Inflammatory macrophage treated with lipopolysaccharide for 1 hour (primary cell): ENCODE measurements at regions not wholly inside any gene's neighbourhood (a gene's known extent, or its start where the extent isn't known, plus 50 kb on each side); places are given as distances from the start of the nearest gene placed in this dataset.
"Not testable (repeated sequence)": the region's sequence is repeated elsewhere in the genome, so short reads cannot be mapped to it uniquely, and the experiment has no call there.

Experiments used
- DNase-seq, 2 donors: peaks; one replicate each; pipeline ENCODE4 v3.0.0-alpha.2; 2020 to 2022

DNA sequence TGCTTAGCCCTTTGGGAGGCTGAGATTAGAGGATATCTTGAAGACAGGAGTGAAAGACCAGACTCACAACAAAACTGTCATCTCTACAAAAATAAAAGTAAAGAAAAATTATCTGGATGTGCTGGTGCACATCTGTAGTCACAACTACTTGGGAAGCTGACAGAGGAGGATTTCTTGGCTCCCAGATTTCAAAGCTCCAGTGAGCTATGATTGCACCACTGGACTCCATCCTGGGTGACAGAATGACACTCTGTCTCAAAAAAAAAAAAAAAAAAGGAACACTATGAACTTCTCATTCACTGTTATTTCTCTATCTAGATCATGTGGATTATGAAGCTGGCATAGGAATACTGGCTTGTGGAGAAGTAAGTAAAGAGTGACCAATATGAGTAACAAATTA, 1400.0 kb downstream of the CDY2B start:
- DNase-seq, result no peak

DNA sequence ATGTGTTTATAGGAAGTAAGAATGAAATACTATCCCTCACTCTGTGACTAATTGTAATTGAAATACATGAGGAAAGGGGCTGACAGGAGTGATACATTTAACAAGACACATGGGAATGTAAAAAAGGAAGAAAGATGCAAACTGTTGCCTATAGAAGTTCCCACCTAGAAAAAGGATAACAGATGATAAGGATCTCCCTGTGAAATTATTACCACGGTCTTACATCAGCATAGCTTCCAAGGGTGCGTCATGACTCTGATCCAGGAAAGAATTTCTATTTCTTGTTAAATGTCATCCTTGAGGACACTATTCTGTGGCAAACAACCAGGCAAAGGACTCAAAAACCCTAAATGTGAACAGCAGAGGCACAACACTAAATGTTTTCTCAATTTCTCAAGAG, 1406.0 kb downstream of the CDY2B start:
- no peak for DNase-seq

DNA sequence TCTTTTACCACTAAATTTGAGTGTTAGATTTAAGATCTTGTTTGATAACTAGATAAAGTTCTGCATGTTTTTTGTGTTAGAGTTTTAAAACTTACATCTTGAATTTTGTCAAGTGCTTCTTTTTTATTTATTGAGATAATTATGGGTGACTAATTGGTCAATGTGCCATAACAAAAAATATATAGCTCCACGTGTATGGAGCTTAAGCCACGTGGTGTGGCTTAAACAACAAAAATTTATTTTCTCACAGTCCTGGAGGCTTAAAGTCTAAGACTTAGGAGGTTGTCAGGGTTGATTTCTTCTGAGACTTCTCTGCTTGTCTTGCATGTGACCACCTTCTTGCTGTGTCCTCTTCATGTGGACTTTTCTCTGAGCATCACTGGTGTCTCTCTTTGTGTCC, 1425.2 kb downstream of the CDY2B start:
- DNase-seq, result no peak

DNA sequence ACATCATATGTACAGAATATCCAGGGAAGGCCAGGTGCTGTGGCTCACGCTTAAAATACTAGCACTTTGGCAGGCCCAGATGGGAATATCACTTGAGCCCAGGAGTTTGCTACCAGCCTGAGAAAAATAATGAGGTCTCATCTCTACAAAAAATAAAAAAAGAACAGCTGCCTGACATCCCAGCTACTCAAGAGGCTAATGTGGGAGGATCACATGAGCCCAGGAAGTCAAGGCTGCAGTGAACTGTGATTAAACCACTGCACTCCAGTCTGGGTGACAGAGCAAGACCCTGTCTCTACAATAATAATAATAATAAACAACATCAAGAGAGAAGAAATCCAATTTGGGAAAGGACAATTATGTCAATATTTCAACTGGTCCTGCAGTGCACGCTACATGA, 1433.9 kb downstream of the CDY2B start:
- DNase-seq, result no peak

DNA sequence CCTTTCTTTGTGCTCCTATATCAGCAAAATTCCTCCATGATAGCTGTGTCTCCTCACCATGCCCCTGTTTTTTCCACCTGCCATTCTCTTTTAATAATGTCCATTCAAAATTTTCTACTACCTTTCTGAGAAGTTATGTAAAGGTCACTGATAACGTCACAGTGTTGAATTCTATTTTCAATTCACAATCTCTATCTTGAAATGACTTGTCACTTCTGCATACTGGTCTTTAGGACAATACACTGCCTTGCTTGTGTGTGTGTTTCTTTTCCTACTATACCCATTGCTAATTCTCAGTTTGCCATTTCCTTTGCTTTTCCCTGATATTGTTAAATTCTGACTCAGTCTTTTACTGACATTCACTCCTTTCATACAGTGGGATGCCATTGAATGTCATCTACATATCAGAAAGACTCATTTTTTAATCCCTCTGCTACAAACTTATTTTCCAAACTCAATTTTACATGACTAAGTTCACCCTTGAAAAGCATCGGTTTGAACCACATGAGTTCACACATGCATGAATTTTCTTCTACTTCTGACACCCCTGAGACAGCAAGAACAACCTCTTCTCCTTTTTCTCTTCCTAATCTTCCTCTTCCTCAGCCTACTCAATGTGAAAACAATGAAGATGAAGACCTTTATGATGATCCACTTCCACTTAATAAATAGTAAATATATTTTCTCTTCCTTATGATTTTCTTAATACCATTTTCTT, 1470.7 kb downstream of the CDY2B start:
- not testable (repeated sequence) for DNase-seq

DNA sequence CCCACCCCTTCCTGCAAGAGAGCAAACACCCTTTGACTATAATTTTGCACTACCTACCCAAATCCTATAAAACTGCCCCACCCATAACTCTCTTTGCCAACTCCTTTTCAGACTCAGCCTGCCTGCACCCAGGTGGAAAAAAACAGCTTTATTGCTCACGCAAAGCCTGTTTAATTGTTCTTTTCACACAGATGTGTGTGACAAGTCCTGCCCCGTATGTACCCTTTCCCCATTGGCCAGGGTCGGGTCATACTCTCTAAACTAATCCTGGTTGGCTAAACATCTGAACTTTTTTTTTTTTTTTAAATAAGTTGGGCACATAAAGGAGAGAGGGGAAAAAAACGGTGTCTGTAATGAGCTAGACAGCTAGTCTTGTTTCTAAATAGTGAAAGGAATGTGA, 1500.6 kb downstream of the CDY2B start:
- DNase-seq, result not testable (repeated sequence)

DNA sequence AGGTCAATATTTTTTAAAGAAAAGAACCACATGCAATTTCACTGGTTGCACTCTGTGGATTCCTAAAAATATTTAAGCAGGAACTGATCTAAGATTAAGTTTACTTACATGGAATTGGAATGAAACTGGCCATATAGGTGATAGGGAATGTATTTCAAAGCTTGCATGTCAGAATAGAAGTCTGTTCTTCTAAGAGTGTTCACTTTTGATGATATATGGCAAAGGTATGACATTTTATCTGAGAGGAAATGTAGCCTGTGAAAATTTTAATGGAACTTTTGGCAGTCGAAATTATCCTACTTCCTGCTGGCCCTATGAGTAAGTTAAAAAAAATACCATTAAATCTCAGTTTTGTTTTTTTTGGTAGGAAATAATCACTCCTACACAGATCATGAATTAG, 1538.4 kb downstream of the CDY2B start:
- DNase-seq, result not testable (repeated sequence)

DNA sequence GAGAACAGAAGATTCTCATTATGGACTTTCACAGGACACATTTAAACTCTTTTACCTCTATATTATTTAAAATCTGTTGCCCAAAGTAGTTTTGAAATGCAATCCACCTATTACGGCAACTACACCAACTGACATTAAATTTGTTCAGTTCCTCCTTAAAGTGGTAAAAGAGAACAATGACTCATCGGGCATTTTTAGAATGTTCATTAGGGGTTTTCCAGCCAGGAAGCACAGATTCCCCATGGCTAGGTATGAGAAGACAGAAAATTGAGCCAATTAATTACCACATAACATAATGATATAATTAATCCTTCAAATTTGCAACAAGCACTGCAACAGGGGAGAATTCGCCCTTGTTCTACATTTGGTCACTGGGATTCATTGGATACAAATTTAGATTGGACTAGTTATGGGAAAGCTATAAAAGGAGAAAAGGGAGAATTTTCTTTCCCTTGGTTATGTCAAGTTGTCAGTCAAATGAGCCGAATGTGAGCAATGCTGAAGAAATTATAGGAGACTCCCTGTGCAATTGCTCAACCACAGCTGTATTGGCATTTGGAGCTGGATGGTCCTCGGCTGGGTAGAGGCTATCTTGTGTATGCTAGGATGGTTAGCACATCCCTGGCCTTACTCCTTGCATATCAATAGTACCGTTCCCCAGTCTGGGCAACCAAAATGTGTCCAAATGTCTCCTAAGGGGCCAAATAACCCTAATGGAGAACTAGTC, 1549.8 kb downstream of the CDY2B start:
- not testable (repeated sequence) for DNase-seq

DNA sequence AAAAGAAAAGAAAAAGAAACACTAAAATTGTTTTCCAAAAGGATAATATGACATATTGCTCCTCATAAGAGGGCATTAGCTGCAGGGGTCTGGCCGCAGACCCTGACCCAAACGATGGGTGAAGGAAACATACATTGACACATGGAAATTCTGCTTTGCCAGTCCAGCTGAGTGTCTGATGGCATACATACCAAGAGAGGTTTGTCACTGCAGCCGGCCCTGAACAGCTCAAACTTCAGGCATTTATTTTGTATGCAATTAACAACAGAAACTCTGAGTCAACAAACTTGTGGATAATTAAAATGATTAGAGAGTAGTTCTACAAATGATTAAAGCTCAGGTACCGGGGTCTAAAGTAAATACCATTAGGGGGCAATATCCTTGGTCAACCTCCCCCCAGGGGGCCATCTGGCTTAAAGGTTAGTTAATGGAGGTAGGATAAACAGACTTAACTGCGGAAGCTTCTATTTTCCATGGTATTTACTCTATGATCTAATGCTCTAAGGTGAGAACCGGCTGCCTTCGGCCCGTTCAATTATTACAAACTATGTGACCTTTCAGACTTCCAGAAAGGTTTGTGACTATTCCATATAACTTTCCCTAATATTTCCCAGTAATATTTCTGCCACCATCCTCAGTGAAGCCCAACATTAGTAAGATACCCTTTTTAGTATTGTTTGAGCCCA, 1550.7 kb downstream of the CDY2B start:
- DNase-seq, result not testable (repeated sequence)
